Loucy (cell line): ENCODE measurements at regions not wholly inside any gene's neighbourhood (a gene's known extent, or its start where the extent isn't known, plus 50 kb on each side); places are given as distances from the start of the nearest gene placed in this dataset.

Experiments used
- H2AFZ ChIP-seq: fragments of 200-600 bp; sonication (generic); 2 replicates; pipeline ENCODE4 v1.6.0; 2016; ENCODE audit warnings: antibody characterized with exemption, mild to moderate bottlenecking, low read length, moderate library complexity
- H3F3A ChIP-seq: fragments of 200-600 bp; 2 replicates; pipeline ENCODE4 v1.6.0; 2016; ENCODE audit warnings: antibody characterized with exemption, low read depth, mild to moderate bottlenecking
- H3K27me3 ChIP-seq: fragments of 200-600 bp; sonication (generic); 2 replicates; pipeline ENCODE4 v1.6.1; 2014; ENCODE audit warnings: low read length, mild to moderate bottlenecking; ENCODE audit not compliant: insufficient read depth, poor library complexity, severe bottlenecking
- H3K36me3 ChIP-seq: fragments of 200-600 bp; sonication (generic); 2 replicates; pipeline ENCODE4 v1.6.1; 2016; ENCODE audit warnings: low read length; ENCODE audit not compliant: insufficient read depth
- H3K4me1 ChIP-seq: fragments of 200-600 bp; sonication (generic); 2 replicates; pipeline ENCODE4 v1.5.1; 2014; ENCODE audit warnings: low read length, mild to moderate bottlenecking; ENCODE audit not compliant: insufficient read depth, poor library complexity, severe bottlenecking
- H3K4me2 ChIP-seq: fragments of 200-600 bp; sonication (generic); 2 replicates; pipeline ENCODE4 v1.6.0; 2014; ENCODE audit warnings: antibody characterized with exemption, low read length, low read depth, mild to moderate bottlenecking; ENCODE audit not compliant: poor library complexity, severe bottlenecking
- H3K4me3 ChIP-seq: fragments of 200-600 bp; sonication (generic); 2 replicates; pipeline ENCODE4 v1.5.1; 2014; ENCODE audit warnings: low read length, mild to moderate bottlenecking, mixed read lengths; ENCODE audit not compliant: poor library complexity, severe bottlenecking
- H3K79me2 ChIP-seq: fragments of 200-600 bp; sonication (generic); 2 replicates; pipeline ENCODE4 v1.6.1; 2014; ENCODE audit warnings: low read length; ENCODE audit not compliant: insufficient read depth
- H3K9ac ChIP-seq: fragments of 200-600 bp; sonication (generic); 2 replicates; pipeline ENCODE4 v1.6.0; 2014; ENCODE audit warnings: mild to moderate bottlenecking, low read depth, low read length, moderate library complexity; ENCODE audit not compliant: poor library complexity, severe bottlenecking
- H3K9me2 ChIP-seq: fragments of 200-600 bp; sonication (generic); replicated peaks from 2 replicates; pipeline ENCODE4 v1.6.1; 2016; ENCODE audit warnings: low read depth, low read length, mixed read lengths
- H3K9me3 ChIP-seq: fragments of 200-600 bp; sonication (generic); 2 replicates; pipeline ENCODE4 v1.6.1; 2014; ENCODE audit warnings: mild to moderate bottlenecking, antibody characterized with exemption, low read length, low read depth; ENCODE audit not compliant: insufficient read depth
- H4K20me1 ChIP-seq: fragments of 200-600 bp; sonication (generic); 2 replicates; pipeline ENCODE4 v1.6.0; 2014; ENCODE audit warnings: antibody characterized with exemption, low read length, mild to moderate bottlenecking; ENCODE audit not compliant: insufficient read depth, poor library complexity, severe bottlenecking
- EZH2phosphoT487 ChIP-seq: fragments of 200-600 bp; IDR thresholded peaks from 2 replicates; pipeline ENCODE4 v1.6.1; 2018; ENCODE audit warnings: antibody characterized with exemption, mild to moderate bottlenecking, moderate library complexity, borderline replicate concordance
- TF ChIP-seq, protein P1 (sequence below): fragments of 200-600 bp; sonication (generic); conservative IDR thresholded peaks from 2 replicates; pipeline ENCODE4 v1.5.1; 2014; ENCODE audit warnings: mild to moderate bottlenecking, antibody characterized with exemption, low read length

DNA sequence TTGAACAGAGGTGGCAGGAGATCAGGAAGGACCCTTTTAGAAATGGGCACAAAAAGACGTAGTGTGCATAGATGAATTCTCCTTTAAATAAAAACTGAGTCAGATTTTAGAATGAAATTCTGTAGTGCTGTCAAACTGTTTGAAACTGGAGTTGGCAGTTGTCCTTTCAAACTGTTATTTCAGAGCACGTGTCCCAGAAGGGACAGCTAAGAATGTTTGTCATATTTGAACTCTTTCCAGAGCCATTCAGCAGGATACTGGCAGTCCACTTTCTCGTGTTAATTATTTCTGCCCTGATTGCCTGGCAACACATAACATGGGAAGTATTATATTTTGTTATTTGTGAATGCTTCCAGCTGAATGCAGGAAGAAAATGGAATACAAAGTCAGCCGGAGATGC is 212.3 kb upstream of the DPYD start:
- no peak overlapping the region for H3K4me2 ChIP-seq
- no peaks in the 10 kb centered on the region for H3K9me2 ChIP-seq
- no peaks in the 10 kb centered on the region for H4K20me1 ChIP-seq
- no peaks in the 10 kb centered on the region for H3K79me2 ChIP-seq
- no peaks in the 10 kb centered on the region for H3F3A ChIP-seq
- no peak overlapping the region for H2AFZ ChIP-seq
- H3K27me3 ChIP-seq = no peaks in the 10 kb centered on the region
- H3K36me3 ChIP-seq = no peaks in the 10 kb centered on the region
- no peaks in the 10 kb centered on the region for H3K4me1 ChIP-seq
- no peak for TF ChIP-seq EZH2phosphoT487
- TF ChIP-seq, protein P1, sequence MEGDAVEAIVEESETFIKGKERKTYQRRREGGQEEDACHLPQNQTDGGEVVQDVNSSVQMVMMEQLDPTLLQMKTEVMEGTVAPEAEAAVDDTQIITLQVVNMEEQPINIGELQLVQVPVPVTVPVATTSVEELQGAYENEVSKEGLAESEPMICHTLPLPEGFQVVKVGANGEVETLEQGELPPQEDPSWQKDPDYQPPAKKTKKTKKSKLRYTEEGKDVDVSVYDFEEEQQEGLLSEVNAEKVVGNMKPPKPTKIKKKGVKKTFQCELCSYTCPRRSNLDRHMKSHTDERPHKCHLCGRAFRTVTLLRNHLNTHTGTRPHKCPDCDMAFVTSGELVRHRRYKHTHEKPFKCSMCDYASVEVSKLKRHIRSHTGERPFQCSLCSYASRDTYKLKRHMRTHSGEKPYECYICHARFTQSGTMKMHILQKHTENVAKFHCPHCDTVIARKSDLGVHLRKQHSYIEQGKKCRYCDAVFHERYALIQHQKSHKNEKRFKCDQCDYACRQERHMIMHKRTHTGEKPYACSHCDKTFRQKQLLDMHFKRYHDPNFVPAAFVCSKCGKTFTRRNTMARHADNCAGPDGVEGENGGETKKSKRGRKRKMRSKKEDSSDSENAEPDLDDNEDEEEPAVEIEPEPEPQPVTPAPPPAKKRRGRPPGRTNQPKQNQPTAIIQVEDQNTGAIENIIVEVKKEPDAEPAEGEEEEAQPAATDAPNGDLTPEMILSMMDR = no peak
- no peaks in the 10 kb centered on the region for H3K9me3 ChIP-seq
- no peak overlapping the region for H3K4me3 ChIP-seq
- no peak overlapping the region for H3K9ac ChIP-seq

DNA sequence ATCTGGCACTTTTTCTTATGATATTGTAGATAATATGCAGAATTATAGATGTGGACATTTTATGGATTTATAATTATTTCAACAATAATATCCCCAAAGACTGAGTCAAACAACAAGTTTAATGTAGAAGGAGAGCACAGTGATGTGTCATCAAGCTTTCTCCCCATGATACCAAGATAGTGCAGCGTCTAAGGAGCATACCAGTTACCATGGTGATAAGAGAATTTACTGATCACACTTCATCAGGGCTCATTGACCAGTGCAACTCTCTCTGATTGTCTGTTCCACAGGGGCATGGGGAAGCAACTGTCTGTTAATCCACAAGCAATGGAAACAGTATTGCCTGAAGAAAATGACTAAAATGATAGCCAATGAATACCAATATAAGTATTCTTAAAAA is 209.6 kb upstream of the DPYD start:
- no peak for TF ChIP-seq EZH2phosphoT487
- TF ChIP-seq, protein P1 = no peak
- Histone ChIP-seq H3K27me3 (no peaks in the 10 kb centered on the region), H3K36me3 (no peaks in the 10 kb centered on the region), H2AFZ (no peak overlapping the region), H3K9me3 (no peaks in the 10 kb centered on the region), H3K79me2 (no peaks in the 10 kb centered on the region), H3K9ac (no peak overlapping the region), H3F3A (no peaks in the 10 kb centered on the region), H3K4me3 (no peak overlapping the region), H3K4me1 (no peaks in the 10 kb centered on the region), H3K4me2 (no peak overlapping the region), H3K9me2 (no peaks in the 10 kb centered on the region), H4K20me1 (no peaks in the 10 kb centered on the region)

DNA sequence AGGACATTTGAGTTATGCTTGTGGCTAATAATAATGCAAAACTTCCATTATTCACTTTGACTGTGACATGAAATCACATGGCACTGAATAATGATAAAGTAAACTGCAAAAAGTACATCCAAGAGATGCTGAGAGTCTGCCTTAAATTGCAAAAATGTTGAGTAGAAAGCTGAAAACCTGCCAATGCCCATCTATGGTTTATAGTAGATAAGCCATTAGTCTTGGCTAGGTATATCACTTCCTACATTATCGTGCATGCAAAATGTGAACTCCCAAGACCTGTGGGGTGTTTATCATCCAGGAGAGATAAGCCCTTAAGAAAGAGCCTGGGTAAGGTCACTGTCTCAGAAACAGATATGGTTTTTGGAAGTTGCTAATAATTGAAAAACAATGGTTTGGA is 208.7 kb upstream of the DPYD start:
- Histone ChIP-seq H3K4me1 (no peaks in the 10 kb centered on the region), H3K9me3 (no peaks in the 10 kb centered on the region), H3K9ac (no peak overlapping the region), H2AFZ (no peak overlapping the region), H3K36me3 (no peaks in the 10 kb centered on the region), H3F3A (no peaks in the 10 kb centered on the region), H3K9me2 (no peaks in the 10 kb centered on the region), H3K27me3 (no peaks in the 10 kb centered on the region), H3K4me3 (no peak overlapping the region), H4K20me1 (no peaks in the 10 kb centered on the region), H3K4me2 (no peak overlapping the region), H3K79me2 (no peaks in the 10 kb centered on the region)
- TF ChIP-seq, protein P1 = no peak
- TF ChIP-seq EZH2phosphoT487 = no peak
